PC-3 (cell line): ENCODE measurements at regions not wholly inside any gene's neighbourhood (a gene's known extent, or its start where the extent isn't known, plus 50 kb on each side); places are given as distances from the start of the nearest gene placed in this dataset.

Source experiments
- ATAC-seq: fragments of 200-7000 bp; cut with Tn5 transposase; 2 replicates; pipeline ENCODE4 v1.9.1; 2020; ENCODE audit warnings: mild to moderate bottlenecking, moderate library complexity
- BruUV-seq: library from RNA; stranded (reverse); fragments of 400-500 nt; replicated peaks from 2 replicates; lab custom pipeline; 2021; lab: Mats Ljungman, UMichigan
- CTCF ChIA-PET: fragments of 300-600 bp; sonication (Branson Sonifier 250); formaldehyde crosslinking; loops from one replicate; lab custom pipeline; 2022; ENCODE audit warnings: antibody characterized with exemption; lab: Charles Lee
- POLR2A ChIA-PET: fragments of 300-600 bp; sonication (Branson Sonifier 250); formaldehyde crosslinking; loops from one replicate; lab custom pipeline; 2022; ENCODE audit warnings: antibody characterized with exemption; ENCODE audit not compliant: unreplicated experiment; lab: Charles Lee
- DNase-seq: peaks from one replicate; pipeline ENCODE4 v3.0.0-alpha.2; 2015
- H2AFZ ChIP-seq: fragments of 300-600 bp; sonication (generic); 2 replicates; pipeline ENCODE4 v1.6.0; 2016; ENCODE audit warnings: antibody characterized with exemption, low read length
- H3F3A ChIP-seq: fragments of 300-600 bp; sonication (generic); one replicate; pipeline ENCODE4 v1.6.0; 2017; ENCODE audit warnings: antibody characterized with exemption, low read length, control low read depth, mild to moderate bottlenecking; ENCODE audit not compliant: unreplicated experiment
- H3K27ac ChIP-seq: fragments of 300-600 bp; sonication (generic); 2 replicates; pipeline ENCODE4 v1.5.1; 2016; ENCODE audit warnings: mild to moderate bottlenecking, low read length
- H3K27me3 ChIP-seq: fragments of 300-600 bp; sonication (generic); 2 replicates; pipeline ENCODE4 v1.6.1; 2016; ENCODE audit warnings: low read length, mixed read lengths
- H3K36me3 ChIP-seq: fragments of 300-600 bp; sonication (generic); 2 replicates; pipeline ENCODE4 v1.6.1; 2016; ENCODE audit warnings: low read depth, mixed run types, low read length, mixed read lengths
- H3K4me1 ChIP-seq: fragments of 300-600 bp; sonication (generic); 2 replicates; pipeline ENCODE4 v1.5.1; 2016; ENCODE audit warnings: low read length; ENCODE audit not compliant: insufficient read depth
- H3K4me2 ChIP-seq: fragments of 300-600 bp; sonication (generic); 2 replicates; pipeline ENCODE4 v1.6.0; 2016; ENCODE audit warnings: low read length
- H3K4me3 ChIP-seq: fragments of 300-600 bp; sonication (generic); 2 replicates; pipeline ENCODE4 v1.5.1; 2016; ENCODE audit warnings: mild to moderate bottlenecking, low read length, mixed read lengths
- H3K79me2 ChIP-seq: fragments of 300-600 bp; sonication (generic); 2 replicates; pipeline ENCODE4 v1.6.1; 2017; ENCODE audit warnings: low read length, mixed read lengths
- H3K9ac ChIP-seq: fragments of 300-600 bp; sonication (generic); 2 replicates; pipeline ENCODE4 v1.6.0; 2016; ENCODE audit warnings: mild to moderate bottlenecking, low read length
- H3K9me2 ChIP-seq: fragments of 300-600 bp; sonication (generic); replicated peaks from 2 replicates; pipeline ENCODE4 v1.6.1; 2016; ENCODE audit warnings: mixed run types, low read length, mixed read lengths
- H3K9me3 ChIP-seq: fragments of 300-600 bp; sonication (generic); 2 replicates; pipeline ENCODE4 v1.6.1; 2016; ENCODE audit warnings: low read length, mixed read lengths
- H4K20me1 ChIP-seq: fragments of 300-600 bp; sonication (generic); 2 replicates; pipeline ENCODE4 v1.6.1; 2016; ENCODE audit warnings: low read length, mixed read lengths
- CTCF ChIP-seq: fragments of 300-600 bp; sonication (generic); conservative IDR thresholded peaks from 2 replicates; pipeline ENCODE4 v1.5.1; 2017; ENCODE audit warnings: antibody characterized with exemption, low read depth, mild to moderate bottlenecking, low read length
- EZH2 ChIP-seq: fragments of 300-600 bp; sonication (generic); IDR thresholded peaks from one replicate; pipeline ENCODE4 v1.6.1; 2017; ENCODE audit warnings: antibody characterized with exemption, mild to moderate bottlenecking, low read length; ENCODE audit not compliant: unreplicated experiment
- EZH2phosphoT487 ChIP-seq: fragments of 300-600 bp; sonication (generic); IDR thresholded peaks from 2 replicates; pipeline ENCODE4 v1.6.1; 2018; ENCODE audit warnings: mild to moderate bottlenecking, antibody characterized with exemption, low read length, borderline replicate concordance
- intact Hi-C: fragments of 100-400 bp; cut with micrococcal nuclease; formaldehyde crosslinking; loops from 2 replicates; pipeline ENCODE4 v1.9.0; 2023

GRCh38 chr11:113626736-113627135 lies 79.4 kb downstream of the TMPRSS5 start:
- DNase-seq, result no peak
- Histone ChIP-seq H4K20me1 (no peaks in the 10 kb centered on the region), H3K27ac (no peak overlapping the region), H2AFZ (no peak overlapping the region), H3K9me2 (no peaks in the 10 kb centered on the region), H3K4me1 (no peaks in the 10 kb centered on the region), H3K9ac (no peak overlapping the region), H3K4me2 (no peak overlapping the region), H3K27me3 (peaks cover 23% of the 10 kb centered on the region), H3K79me2 (no peaks in the 10 kb centered on the region), H3K36me3 (no peaks in the 10 kb centered on the region), H3K4me3 (no peak overlapping the region), H3K9me3 (no peaks in the 10 kb centered on the region), H3F3A (no peaks in the 10 kb centered on the region)
- POLR2A ChIA-PET, result no interaction called here
- intact Hi-C loops, result no loop called here
- TF ChIP-seq EZH2phosphoT487 (no peak), EZH2 (no peak), CTCF (no peak)
- CTCF ChIA-PET, result no interaction called here
- no TSS peak for BruUV-seq
- ATAC-seq, result no peak

GRCh38 chr11:113623114-113623513 lies 83.0 kb downstream of the TMPRSS5 start:
- intact Hi-C loops, result no loop called here
- H3K27me3 ChIP-seq, result no peaks in the 10 kb centered on the region
- H3K79me2 ChIP-seq, result no peaks in the 10 kb centered on the region
- no peak overlapping the region for H3K9ac ChIP-seq
- no peak overlapping the region for H3K27ac ChIP-seq
- no peaks in the 10 kb centered on the region for H3K36me3 ChIP-seq
- TF ChIP-seq EZH2phosphoT487, result no peak
- TF ChIP-seq EZH2, result no peak
- TF ChIP-seq CTCF, result no peak
- ATAC-seq (no peak), DNase-seq (peak; percentile 49)
- H3K9me2 ChIP-seq, result no peaks in the 10 kb centered on the region
- BruUV-seq, result no TSS peak
- H3K4me1 ChIP-seq, result peaks cover 9% of the 10 kb centered on the region
- ChIA-PET CTCF (no interaction called here), POLR2A (no interaction called here)
- no peak overlapping the region for H3K4me3 ChIP-seq
- peaks cover 4% of the 10 kb centered on the region for H3F3A ChIP-seq
- no peaks in the 10 kb centered on the region for H3K9me3 ChIP-seq
- H2AFZ ChIP-seq, result no peak overlapping the region
- H3K4me2 ChIP-seq, result no peak overlapping the region
- no peaks in the 10 kb centered on the region for H4K20me1 ChIP-seq

- CTCF ChIA-PET, result no interaction called here
- TF ChIP-seq CTCF (no peak), EZH2phosphoT487 (no peak), EZH2 (no peak)
- peak; percentile 98 for DNase-seq
These were observed 87.7 kb downstream of the TMPRSS5 start for GRCh38 chr11:113618360-113618759.

More at GRCh38 chr11:113618360-113618759, 87.7 kb downstream of the TMPRSS5 start:
- H3K4me1 ChIP-seq, result peaks cover 13% of the 10 kb centered on the region
- H3K4me2 ChIP-seq, result peak overlapping the region; percentile 19; the same call in 1 of the 2 replicates
- H3K9ac ChIP-seq, result no peak overlapping the region
- H3K9me3 ChIP-seq, result no peaks in the 10 kb centered on the region
- H2AFZ ChIP-seq, result no peak overlapping the region
- intact Hi-C loops, result loop anchor here (1.0 kb wide), 1 partner anchor 46 kb away; no protein-coding TSS in a partner anchor
- peak; percentile 90 for ATAC-seq
- POLR2A ChIA-PET, result no interaction called here
- BruUV-seq, result no TSS peak
- H3K27me3 ChIP-seq, result no peaks in the 10 kb centered on the region
- no peaks in the 10 kb centered on the region for H3K79me2 ChIP-seq
- no peaks in the 10 kb centered on the region for H4K20me1 ChIP-seq
- H3K36me3 ChIP-seq, result no peaks in the 10 kb centered on the region
- H3K9me2 ChIP-seq, result no peaks in the 10 kb centered on the region
- H3K27ac ChIP-seq, result no peak overlapping the region; the same call in 1 of the 2 replicates
- peaks cover 4% of the 10 kb centered on the region for H3F3A ChIP-seq
- H3K4me3 ChIP-seq, result no peak overlapping the region
